Stimulated activated CD8-positive, alpha-beta memory T cell treated with anti-CD3 and anti-CD28 coated beads, Interleukin-7, amount 100 ng/mL, for 48 hours (primary cell): ENCODE measurements at regions not wholly inside any gene's neighbourhood (a gene's known extent, or its start where the extent isn't known, plus 50 kb on each side); places are given as distances from the start of the nearest gene placed in this dataset.

ENCODE experiments used
- DNase-seq, 2 donors: peaks; one replicate each; pipeline ENCODE4 v3.0.0-alpha.2; 2020; ENCODE audit warnings: low read depth in 1 of 2; ENCODE audit errors: extremely low read depth in 1 of 2

DNA sequence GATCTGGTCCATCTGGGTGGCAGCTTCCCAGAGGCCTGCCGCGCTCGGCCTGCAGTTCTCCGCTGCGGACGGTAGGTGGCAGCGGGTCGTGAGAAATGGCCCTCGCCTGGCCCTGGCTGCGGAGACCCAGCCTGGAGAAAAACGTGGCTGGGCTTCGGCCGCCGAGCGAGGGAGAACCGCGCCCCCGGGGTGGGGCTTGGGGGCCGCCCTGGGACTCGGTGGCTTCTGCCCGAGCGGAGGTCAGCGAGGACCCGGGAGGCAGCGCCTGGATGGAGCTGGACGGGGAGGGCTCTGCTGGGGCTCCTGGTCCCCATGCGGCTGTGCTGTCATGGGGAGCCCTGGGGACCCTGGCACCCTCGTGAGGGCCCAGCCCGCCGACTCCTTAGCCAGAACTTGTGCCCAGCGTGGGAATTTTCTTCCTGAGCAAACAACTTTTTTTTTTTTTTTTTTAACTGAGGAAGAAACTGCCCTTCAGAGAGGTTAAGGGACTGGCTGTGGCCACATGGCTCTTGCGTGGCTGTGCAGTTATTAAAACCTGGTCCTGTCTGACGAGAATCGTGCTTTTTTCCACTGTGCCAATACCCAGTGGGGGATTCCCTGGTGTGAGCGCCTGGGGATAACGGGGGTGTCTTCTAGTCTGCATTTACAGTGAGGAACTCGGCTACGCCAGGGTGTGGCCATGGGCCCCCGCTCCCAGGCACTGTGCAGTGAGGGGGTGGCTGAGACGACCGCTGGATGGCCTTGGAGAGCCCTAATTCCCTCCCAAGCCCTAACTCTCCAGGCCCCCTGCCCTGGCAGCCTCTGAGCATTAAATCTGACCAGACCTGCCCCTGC is 535.6 kb downstream of the INSC start:
- peak; percentile 45 to 55 for DNase-seq

DNA sequence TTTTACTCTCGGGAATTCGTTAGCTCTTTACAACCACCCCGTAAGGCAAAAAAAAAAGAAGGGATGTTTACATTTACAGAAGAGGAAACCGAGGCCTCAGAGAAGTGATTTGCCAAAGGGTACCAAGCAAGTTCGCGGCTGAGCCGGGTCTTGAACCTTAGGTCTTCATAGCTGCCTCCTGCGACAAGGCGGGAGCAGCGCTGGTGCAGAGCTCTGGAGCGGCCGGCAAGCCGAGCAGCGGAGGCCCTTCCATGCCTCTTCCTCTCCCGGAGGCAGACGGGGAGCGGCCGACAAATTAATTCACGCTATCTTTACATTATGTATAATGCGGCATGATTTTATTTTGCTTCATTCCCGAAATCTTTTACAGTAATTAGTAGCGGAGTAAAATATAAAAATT is 536.3 kb downstream of the INSC start:
- no peak for DNase-seq

DNA sequence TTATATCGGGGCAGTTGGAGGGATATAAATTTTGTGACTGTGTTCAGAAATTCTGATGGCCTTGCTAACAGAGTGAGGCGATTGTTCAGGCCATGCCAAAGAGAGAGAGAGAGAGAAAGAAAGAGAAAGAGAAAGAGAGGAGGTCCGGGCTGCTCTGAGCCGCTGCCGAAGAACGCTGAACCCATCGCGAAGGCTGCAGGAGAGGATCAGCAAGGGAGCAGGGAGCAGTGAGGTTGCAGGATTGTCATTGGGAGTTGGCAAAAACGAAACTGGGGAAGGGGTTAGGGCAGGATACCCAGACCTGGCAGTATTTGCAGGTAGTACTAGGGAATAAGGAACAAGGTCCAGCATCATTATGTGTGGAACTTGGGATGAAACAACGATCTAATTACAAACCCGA is 537.1 kb downstream of the INSC start:
- DNase-seq, result no peak

DNA sequence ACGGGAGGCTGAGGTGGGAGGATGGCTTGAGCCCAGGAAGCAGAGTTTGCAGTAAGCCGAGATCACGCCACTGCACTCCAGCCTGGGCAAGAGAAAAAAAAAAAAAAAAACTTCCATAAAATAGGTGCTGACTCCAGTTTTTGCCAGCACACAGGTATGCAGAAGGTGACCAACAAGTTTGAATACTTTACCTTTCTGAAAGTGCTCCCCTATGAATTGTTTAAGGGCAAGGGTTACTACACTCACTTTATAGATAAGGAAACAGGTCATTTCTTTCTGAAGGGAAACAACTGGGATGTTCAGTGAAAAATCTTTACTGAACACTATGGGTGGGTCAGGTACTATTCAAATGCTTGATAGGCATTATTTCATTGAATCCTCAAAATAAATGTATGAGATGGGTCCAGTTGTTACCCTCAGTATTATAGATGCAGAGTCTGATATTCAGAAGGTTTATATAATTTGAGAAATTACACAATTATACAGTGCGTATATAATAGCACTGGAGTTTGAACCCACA is 538.5 kb downstream of the INSC start:
- no peak for DNase-seq

DNA sequence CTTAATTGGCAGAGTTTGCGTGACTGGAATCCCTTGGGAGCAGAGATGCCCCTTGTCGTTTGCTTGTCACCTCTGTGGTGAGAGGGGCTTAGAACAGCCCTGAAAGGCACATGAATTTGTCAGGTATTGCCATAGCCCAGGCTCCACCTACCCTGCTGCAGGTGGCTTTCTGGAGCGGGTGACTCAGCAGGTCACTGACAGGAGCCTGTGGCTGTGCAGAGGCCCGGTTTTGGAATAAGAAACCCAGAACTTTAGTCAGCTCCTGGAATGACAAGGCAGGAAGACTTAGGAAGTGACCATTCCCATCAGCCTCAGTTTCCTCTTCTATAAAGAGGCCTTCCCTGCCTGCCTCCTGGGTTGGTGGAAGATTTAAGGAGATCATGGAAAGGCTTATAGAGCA is 539.7 kb downstream of the INSC start:
- DNase-seq, result no peak

DNA sequence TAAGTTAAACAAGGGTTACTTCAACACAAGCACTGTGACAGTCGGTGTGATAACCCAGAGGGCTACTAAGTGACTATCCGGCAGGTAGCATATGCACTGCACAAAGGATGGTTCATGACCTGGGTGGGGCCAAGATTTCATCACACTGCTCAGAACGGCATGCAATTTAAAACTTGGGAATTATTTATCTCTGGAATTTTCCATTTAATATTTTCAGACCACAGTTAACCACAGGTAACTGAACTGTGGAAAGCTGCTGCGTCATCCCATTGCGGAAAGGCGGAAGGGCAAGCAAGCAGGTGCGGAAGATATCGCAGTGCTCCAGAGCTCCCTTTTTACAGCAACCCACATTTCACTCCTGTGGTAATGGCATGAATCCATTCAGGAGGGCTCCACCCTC is 540.8 kb downstream of the INSC start:
- no peak for DNase-seq

DNA sequence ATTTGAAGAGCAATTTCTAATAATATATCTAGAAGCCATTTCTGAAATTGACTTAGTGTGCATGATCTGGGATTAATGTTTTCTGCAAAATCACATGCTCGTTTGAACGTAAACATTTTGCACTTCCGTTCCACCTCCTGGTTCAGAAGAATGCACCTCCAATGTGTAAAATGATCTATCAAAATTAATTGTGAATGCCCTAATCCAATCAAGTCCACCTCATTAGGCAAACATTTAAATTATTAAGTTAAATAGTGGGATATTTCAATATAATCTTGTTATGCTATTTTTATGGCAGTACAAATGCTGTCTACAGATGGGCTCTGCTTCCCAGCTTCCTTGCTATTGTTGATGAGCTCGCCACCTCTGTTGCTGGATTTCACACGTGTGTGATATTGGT is 542.5 kb downstream of the INSC start:
- no peak for DNase-seq

DNA sequence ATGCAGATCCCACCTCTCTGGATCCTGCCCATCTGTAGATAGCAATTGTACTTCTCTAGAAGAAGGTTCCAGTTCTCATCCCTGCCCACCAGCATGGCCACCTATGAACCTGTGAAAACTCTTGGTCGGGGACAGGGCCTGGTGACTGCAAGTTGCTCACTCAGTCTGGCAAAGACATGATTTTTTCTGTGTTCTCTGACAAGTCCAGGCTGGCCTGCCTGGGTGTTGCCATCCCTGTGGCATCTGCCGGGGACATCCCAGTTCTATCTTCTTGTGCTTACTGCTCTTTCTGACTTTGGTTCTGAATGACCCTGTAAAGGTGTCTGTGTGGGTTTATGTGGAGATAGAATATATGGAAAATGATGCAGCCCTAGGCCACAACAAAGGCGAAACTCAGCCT is 545.8 kb downstream of the INSC start:
- no peak for DNase-seq

DNA sequence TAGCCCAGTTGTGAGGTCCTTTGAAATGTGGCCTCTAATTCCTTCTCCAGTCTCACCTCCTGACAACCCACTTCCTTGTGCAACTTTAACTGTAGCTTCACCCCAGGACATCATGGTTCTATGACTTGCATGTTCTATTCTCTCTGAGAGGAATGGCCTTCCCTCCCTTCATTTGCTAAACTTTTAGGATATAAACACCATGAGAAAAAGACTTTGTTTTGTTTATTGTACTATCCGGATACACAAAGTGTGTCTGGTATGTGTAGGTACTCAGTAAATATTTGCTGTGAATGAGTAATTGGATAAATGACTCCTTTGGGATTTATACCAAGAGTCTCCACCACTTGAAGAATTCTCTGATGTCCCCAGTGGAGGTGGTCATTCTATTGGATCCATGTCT is 547.6 kb downstream of the INSC start:
- no peak for DNase-seq

DNA sequence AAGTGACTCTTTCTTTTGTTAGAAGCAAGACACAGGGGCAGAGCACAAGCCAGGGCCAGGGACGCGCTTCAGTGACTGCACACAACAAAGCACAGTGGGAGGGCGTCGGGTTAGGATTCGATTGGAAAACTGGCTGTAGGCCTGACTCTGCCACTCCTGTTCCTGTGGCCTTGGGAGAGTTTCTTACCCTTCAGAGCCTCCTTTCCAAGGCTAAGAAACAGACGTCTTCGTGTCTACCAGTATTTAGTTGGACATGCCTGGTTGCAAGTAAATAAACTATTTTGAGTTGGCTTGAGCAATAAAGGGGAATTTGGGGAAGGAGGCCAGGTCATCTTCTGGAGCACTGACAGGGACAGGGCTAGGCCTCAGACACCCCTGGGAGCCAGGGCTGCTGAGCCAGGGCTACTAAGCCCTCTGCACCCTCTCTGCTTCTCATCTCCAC is 549.1 kb downstream of the INSC start:
- no peak for DNase-seq

DNA sequence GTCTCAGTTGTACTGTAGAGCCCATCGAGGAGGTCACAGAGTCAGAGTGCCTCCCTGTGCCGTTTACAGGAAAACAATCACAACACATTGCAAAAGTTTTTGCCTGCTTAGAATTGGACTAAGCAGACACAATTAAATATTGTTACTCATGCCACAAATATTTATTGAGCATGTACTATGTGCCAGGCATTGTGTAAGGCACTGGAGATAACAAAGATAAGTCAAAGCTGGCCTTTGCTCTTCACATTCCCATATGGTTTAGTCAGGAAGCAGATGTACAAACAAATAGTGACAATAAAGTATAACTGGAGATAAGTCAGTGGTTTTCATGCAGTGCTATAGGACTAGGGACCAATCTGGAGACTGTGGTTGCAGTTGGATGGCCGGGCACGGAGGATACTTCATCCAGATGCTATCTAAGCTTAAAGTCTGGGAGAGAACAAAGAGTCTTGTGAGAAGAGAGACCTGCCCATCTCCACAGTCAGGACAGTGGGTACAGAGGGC is 550.7 kb downstream of the INSC start:
- DNase-seq, result no peak

DNA sequence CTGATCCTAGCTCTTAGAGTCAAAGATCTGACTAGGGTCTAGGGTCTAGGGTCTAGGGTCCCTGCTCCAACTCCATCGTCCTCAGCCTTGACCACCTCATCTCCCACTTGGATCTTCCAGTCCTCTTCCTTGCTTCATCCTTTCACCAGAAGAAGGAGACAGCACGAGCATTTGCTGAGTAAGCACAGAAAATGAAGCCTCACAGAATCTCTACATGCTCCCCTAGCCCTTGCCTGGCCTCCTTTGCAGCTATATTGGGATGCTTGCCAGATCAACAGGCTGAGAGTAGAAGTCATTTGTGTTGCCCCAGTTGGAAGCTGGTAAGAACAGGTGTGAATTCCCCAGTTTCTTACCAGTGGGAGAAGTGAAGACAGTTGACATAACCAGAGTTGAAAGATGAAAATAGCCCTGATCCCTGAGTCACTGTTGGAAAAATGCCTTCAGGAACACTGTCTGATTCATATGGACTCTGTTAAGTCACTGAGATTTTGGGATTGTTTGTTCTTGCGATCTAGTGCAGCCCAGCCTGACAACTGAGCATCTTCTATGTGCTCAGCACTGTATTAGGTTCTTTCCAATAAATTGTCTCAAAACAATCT is 552.5 kb downstream of the INSC start:
- DNase-seq, result no peak

DNA sequence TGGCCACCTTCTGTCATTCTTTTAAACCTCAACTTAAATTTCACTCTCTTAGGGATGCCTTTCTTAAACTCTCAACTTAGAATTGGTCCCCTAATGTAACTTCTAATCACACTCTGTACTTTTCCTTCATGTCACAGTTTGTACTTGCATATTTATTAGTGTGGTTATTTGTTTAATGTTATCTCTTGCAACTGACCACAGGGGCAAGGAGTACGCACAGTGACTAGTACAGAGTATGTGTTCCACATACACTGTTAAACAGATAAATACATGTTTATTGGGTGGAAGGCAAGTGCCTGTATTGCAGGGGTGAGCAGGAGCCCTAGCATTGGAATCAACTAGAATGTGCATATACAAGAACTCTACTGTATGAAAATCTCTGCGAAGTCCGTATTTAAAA is 554.0 kb downstream of the INSC start:
- DNase-seq, result no peak

DNA sequence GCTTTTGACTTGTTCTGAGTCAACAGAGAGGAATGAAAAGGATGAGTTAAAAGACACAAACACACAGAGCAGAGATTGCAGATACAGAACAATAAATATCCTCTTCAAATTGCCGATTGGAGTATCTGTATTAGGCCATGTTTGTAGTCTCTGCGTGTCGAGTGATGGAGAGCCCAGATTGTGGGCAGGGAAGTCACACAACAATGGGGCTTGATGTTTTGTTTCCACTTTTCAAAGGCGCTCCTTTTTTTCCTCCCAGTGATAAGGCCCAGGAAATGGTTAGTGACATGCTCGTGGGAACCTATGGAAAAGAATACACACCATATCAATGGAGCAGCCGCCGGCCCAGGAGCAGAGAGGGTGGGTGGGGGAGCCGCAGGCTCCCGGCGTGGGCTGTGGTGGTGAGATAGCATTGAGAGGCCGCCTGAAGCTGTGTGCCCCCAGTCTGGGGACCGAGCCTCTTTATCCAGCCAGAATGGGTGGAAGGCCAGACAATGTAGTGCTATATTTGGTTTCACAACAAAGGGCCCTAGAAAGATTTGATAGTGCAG is 555.9 kb downstream of the INSC start:
- DNase-seq, result no peak

DNA sequence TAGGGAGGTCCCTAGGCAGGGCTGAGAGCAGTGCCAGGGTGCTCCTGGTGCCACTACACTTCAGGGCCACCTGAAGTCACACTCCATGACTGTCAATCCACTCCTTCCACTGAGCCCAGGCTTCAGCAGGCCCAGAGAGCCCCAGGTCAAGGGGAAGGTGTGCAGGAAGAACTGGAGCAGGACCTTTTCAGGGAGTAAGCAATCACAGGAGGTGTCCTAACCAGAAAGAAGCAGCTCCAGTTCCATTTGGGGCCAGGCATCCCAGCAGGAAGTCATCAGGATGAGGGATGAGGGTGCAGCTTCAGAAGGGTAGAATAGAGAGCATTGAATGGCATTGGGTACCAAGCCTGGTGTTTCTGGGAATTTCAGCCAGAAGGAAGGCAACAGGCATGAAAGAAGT is 556.5 kb downstream of the INSC start:
- no peak for DNase-seq

DNA sequence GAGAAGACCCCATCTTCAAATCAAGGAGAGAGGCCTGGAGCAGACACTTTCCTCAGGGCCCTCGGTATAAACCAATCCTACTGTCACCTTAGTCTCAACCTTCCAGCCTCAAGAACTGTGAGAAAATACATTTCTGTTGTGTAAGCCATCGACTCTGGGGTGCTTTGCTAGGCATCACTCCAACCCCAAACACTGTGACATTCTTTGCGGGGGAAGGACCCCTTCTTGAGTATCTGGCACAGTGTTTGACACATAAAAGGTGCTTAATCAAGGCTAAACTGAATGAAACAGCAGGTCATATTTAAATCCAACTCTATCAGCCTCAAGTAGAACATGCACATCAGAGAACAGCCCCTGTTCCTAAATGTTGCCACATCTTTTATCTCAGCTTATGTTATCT is 558.1 kb downstream of the INSC start:
- DNase-seq, result no peak

DNA sequence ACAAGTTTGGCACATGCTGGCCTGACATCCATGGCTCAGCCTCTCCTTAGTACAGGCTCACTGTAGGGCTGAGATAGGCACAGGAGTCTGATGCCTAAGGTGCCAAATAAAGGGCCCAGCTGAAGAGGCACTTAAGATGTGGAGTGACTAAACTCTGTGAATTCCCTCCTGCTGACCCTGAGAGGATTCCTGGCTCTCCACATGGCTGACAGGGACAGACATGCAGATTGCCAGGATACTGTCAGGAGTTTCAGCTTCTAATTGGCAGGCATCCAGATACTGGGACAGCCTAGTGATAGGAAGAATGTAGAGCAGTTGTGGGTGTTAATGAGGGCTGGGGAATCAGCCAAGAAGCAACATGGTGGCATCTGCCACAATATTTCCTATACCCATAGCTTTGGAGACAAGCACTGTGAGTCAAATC is 558.7 kb downstream of the INSC start:
- no peak for DNase-seq

DNA sequence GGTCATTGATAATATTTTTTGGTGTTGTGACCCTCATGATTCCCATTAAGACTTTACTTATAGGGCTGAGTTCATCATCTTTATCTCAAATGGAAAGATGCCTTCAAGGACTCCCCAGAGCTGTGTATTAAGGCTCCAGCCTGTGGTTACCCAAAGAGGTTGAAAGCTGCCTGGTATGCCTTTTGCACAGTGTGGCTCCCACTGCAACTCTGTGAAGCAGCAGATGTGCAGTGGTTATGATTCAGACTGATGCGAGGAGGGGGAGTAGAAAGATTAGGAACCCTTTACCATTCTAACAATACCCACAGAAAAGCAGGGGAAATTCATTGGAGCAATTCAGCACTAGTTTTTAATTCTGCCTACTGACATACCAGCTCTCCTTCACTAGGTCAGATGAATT is 560.0 kb downstream of the INSC start:
- no peak for DNase-seq

DNA sequence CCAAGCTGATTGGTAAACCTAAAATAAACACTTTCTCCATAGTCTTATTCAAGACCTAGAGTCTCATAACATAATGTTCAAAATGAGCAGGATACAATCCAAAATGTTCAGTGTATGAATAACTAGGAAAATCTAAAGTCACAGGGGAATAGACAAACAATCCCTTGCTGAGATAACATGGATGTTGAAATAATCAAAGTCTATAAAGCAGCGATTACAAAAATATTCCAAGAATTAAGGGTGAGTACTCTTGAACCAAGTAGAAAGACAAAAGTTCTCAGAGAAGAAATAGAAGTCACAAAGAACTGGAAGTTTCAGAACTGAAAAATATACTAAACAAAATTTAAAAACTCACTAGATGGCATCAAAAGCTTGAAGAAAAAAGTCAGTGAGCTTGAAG is 561.0 kb downstream of the INSC start:
- no peak for DNase-seq

DNA sequence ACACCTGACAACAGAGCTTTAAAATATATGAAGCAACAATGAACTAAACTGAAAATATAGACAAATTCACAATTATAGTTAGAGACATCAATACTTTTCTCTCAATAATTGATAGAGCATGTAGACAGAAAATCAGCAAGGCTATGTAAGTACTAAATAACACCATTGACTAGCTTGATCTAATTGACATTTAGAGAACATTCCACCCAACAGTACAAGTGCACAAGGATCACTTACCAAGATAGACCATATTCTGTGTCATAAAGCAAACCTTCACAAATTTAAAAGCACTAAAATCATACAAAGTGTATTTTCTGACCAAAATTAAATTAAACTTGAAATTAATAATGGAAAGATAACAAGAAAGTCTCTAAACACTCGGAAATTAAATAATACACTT is 562.5 kb downstream of the INSC start:
- no peak for DNase-seq

DNA sequence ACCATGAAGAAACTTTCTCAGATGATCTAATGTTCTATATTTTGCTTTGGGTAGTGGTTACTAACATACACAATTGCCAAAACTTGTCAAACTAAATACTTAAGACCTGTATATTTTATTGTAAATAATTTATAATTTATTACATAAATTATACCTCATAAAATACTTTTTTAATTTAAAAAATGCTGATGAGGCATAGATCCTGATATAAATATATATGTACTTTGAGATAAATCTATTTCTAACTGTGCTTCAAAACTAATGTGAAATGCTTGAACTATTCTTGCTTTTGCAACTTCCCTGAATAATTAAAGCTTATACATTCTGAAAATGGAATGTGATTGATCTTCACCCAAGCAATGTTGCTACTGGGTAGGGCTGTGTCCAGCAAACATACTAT is 568.8 kb downstream of the INSC start:
- no peak for DNase-seq

DNA sequence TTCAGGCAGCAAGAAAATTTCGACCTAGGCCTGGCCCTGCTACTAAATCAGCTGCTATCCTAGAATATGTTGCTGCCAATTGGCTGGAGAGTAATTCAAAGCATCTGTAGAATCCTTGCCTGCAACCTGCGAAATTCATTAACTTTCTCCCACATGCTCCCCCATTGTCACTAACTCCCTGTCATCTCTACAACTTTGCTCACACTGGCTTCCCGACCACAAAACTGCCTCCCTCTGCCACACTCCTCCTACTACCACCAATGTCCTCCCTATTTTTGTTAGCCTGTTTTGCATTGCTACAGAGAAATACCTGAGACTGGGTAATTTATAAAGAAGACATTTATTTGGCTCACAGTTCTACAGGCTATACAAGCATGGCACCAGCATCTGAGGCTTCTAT is 570.6 kb downstream of the INSC start:
- no peak for DNase-seq
